SH-SY5Y (cell line): ENCODE measurements at regions not wholly inside any gene's neighbourhood (a gene's known extent, or its start where the extent isn't known, plus 50 kb on each side); places are given as distances from the start of the nearest gene placed in this dataset.

Experiments used
- GATA2 ChIP-seq: IDR thresholded peaks from 2 replicates; pipeline ENCODE4 v1.6.1; 2011; ENCODE audit warnings: mild to moderate bottlenecking, low read depth, low read length
- GATA3 ChIP-seq: IDR thresholded peaks from 2 replicates; pipeline ENCODE4 v1.6.1; 2011; ENCODE audit warnings: low read depth, mild to moderate bottlenecking, low read length, moderate library complexity

DNA sequence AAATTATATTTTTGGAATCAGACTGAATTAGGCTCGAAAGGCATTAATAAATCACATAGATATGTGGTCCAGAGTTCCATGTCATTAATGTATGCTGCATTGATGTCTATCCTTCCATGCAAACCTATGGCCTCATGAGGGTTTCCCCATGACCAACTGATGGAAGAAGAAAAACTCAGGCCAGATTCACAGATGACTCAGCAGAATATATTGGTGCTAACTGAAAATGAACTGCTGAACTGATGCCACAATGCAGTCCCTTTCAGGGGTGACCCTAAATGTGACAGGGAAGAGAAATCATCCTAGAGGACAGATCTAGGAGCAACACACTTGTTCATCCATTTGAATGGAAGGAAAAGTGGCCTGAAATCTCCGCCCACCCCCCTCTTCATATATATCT lies 110.5 kb upstream of the KCND3 start:
- no peak for TF ChIP-seq GATA2
- TF ChIP-seq GATA3: no peak
